HG03108 (cell line): ENCODE measurements at regions not wholly inside any gene's neighbourhood (a gene's known extent, or its start where the extent isn't known, plus 50 kb on each side); places are given as distances from the start of the nearest gene placed in this dataset.
"Not testable (repeated sequence)": the region's sequence is repeated elsewhere in the genome, so short reads cannot be mapped to it uniquely, and the experiment has no call there.

Experiments used
- ATAC-seq: cut with Tn5 transposase; IDR thresholded peaks from one replicate; pipeline ENCODE4 v1.9.1; 2021; ENCODE audit warnings: moderate library complexity; ENCODE audit not compliant: unreplicated experiment

GRCh38 chr5:164185000-164185399, 679.6 kb downstream of the MAT2B start:
- no peak for ATAC-seq

- ATAC-seq, result no peak
Measured at GRCh38 chr5:164186550-164186949, 681.1 kb downstream of the MAT2B start.

GRCh38 chr5:164187785-164188184, 682.4 kb downstream of the MAT2B start:
- no peak for ATAC-seq

GRCh38 chr5:164188733-164189148, 683.3 kb downstream of the MAT2B start:
- ATAC-seq, result no peak

GRCh38 chr5:164191240-164191639, 685.8 kb downstream of the MAT2B start:
- ATAC-seq, result no peak

- no peak for ATAC-seq
Measured at GRCh38 chr5:164202338-164202737, 696.9 kb downstream of the MAT2B start.

GRCh38 chr5:164203581-164204225, 698.3 kb downstream of the MAT2B start:
- ATAC-seq, result no peak

- ATAC-seq, result no peak
Measured at GRCh38 chr5:164204338-164204946, 699.0 kb downstream of the MAT2B start.

GRCh38 chr5:164206196-164206595, 700.8 kb downstream of the MAT2B start:
- ATAC-seq, result no peak

GRCh38 chr5:164207646-164208045, 702.2 kb downstream of the MAT2B start:
- no peak for ATAC-seq

GRCh38 chr5:164210491-164210890, 705.1 kb downstream of the MAT2B start:
- ATAC-seq, result no peak

GRCh38 chr5:164214698-164215097, 709.3 kb downstream of the MAT2B start:
- ATAC-seq, result no peak

GRCh38 chr5:164217464-164217863, 712.0 kb downstream of the MAT2B start:
- no peak for ATAC-seq

GRCh38 chr5:164220522-164220921, 715.1 kb downstream of the MAT2B start:
- no peak for ATAC-seq

GRCh38 chr5:164224236-164224635, 718.8 kb downstream of the MAT2B start:
- ATAC-seq, result no peak

- ATAC-seq, result no peak
Measured at GRCh38 chr5:164224772-164225171, 719.4 kb downstream of the MAT2B start.

GRCh38 chr5:164230341-164230740, 724.9 kb downstream of the MAT2B start:
- no peak for ATAC-seq

- no peak for ATAC-seq
Measured at GRCh38 chr5:164233791-164234190, 728.4 kb downstream of the MAT2B start.

- no peak for ATAC-seq
Measured at GRCh38 chr5:164234321-164234720, 728.9 kb downstream of the MAT2B start.

- no peak for ATAC-seq
Measured at GRCh38 chr5:164235300-164235891, 730.0 kb downstream of the MAT2B start.

- no peak for ATAC-seq
Measured at GRCh38 chr5:164237486-164237885, 732.1 kb downstream of the MAT2B start.

- not testable (repeated sequence) for ATAC-seq
Measured at GRCh38 chr5:164251781-164252180, 746.4 kb downstream of the MAT2B start.
